WTC11 (cell line): ENCODE measurements at regions not wholly inside any gene's neighbourhood (a gene's known extent, or its start where the extent isn't known, plus 50 kb on each side); places are given as distances from the start of the nearest gene placed in this dataset.

ENCODE experiments used
- ATAC-seq: fragments of 200-7000 bp; cut with Tn5 transposase; 2 replicates; pipeline ENCODE4 v1.10.0; 2021; ENCODE audit warnings: mild to moderate bottlenecking, moderate library complexity
- CTCF ChIA-PET: fragments of 300-600 bp; sonication (Branson Sonifier 250); formaldehyde crosslinking; loops from one replicate; lab custom pipeline; 2021; ENCODE audit warnings: antibody characterized with exemption; lab: Charles Lee
- POLR2A ChIA-PET: fragments of 350-600 bp; sonication (Branson Sonifier 250); formaldehyde crosslinking; loops from one replicate; lab custom pipeline; 2021; ENCODE audit warnings: antibody characterized with exemption; lab: Charles Lee
- DNase-seq: peaks from one replicate; pipeline ENCODE4 v3.0.0; 2021; ENCODE audit warnings: low spot score
- H3K27ac Mint-ChIP-seq: 2 replicates; pipeline ENCODE4 v1.8.0; 2021; ENCODE audit warnings: mixed read lengths
- H3K27me3 Mint-ChIP-seq: 2 replicates; pipeline ENCODE4 v1.8.0; 2021; ENCODE audit warnings: low read depth, mild to moderate bottlenecking, moderate library complexity, mixed read lengths
- H3K36me3 Mint-ChIP-seq: 2 replicates; pipeline ENCODE4 v1.8.0; 2021; ENCODE audit warnings: mixed read lengths
- H3K4me1 Mint-ChIP-seq: 2 replicates; pipeline ENCODE4 v1.8.0; 2022; ENCODE audit warnings: mixed read lengths
- H3K4me3 Mint-ChIP-seq: 2 replicates; pipeline ENCODE4 v1.8.0; 2021; ENCODE audit warnings: mild to moderate bottlenecking, moderate library complexity, mixed read lengths
- H3K9me3 Mint-ChIP-seq: 2 replicates; pipeline ENCODE4 v1.8.0; 2021; ENCODE audit warnings: mixed read lengths
- AR ChIP-seq: fragments of 250-450 bp; sonication (Bioruptor Pico); IDR thresholded peaks from 2 replicates; pipeline ENCODE4 v1.9.0; 2021; ENCODE audit warnings: mild to moderate bottlenecking
- ATF1 ChIP-seq: sonication (generic); formaldehyde crosslinking; IDR thresholded peaks from 2 replicates; pipeline ENCODE4 v1.8.1; 2023; ENCODE audit warnings: mild to moderate bottlenecking, moderate library complexity, missing genetic modification reagents
- ATF3 ChIP-seq: sonication (generic); formaldehyde crosslinking; conservative IDR thresholded peaks from 2 replicates; pipeline ENCODE4 v1.8.1; 2022; ENCODE audit warnings: mild to moderate bottlenecking, missing genetic modification reagents
- CREM ChIP-seq: sonication (generic); formaldehyde crosslinking; IDR thresholded peaks from 2 replicates; pipeline ENCODE4 v1.8.1; 2022; ENCODE audit warnings: mild to moderate bottlenecking, missing genetic modification reagents, moderate library complexity
- E2F5 ChIP-seq: sonication (generic); formaldehyde crosslinking; IDR thresholded peaks from 2 replicates; pipeline ENCODE4 v1.8.1; 2022; ENCODE audit warnings: mild to moderate bottlenecking, moderate library complexity, missing genetic modification reagents
- ELF4 ChIP-seq: sonication (generic); formaldehyde crosslinking; IDR thresholded peaks from 2 replicates; pipeline ENCODE4 v1.8.1; 2022; ENCODE audit warnings: low read depth, mild to moderate bottlenecking, moderate library complexity, missing genetic modification reagents
- ERG ChIP-seq: fragments of 250-450 bp; sonication (Bioruptor Pico); IDR thresholded peaks from 2 replicates; pipeline ENCODE4 v1.8.0; 2021; ENCODE audit warnings: mild to moderate bottlenecking
- ETV6 ChIP-seq: sonication (generic); formaldehyde crosslinking; IDR thresholded peaks from 2 replicates; pipeline ENCODE4 v1.8.1; 2022; ENCODE audit warnings: mild to moderate bottlenecking, missing genetic modification reagents
- HMGXB4 ChIP-seq: sonication (generic); formaldehyde crosslinking; IDR thresholded peaks from 2 replicates; pipeline ENCODE4 v1.8.1; 2023; ENCODE audit warnings: mild to moderate bottlenecking, moderate library complexity, missing genetic modification reagents
- MLX ChIP-seq: sonication (generic); formaldehyde crosslinking; IDR thresholded peaks from 2 replicates; pipeline ENCODE4 v1.8.1; 2023; ENCODE audit warnings: mild to moderate bottlenecking, missing genetic modification reagents, moderate library complexity
- MXD4 ChIP-seq: fragments of 250-450 bp; sonication (Bioruptor Pico); IDR thresholded peaks from 2 replicates; pipeline ENCODE4 v1.8.0; 2021; ENCODE audit warnings: mild to moderate bottlenecking, moderate library complexity, borderline replicate concordance
- NFATC4 ChIP-seq: fragments of 250-450 bp; sonication (Bioruptor Pico); IDR thresholded peaks from 2 replicates; pipeline ENCODE4 v1.9.0; 2021; ENCODE audit warnings: mild to moderate bottlenecking
- NR1H2 ChIP-seq: sonication (generic); formaldehyde crosslinking; IDR thresholded peaks from 2 replicates; pipeline ENCODE4 v1.9.0; 2021; ENCODE audit warnings: mild to moderate bottlenecking, moderate library complexity, missing genetic modification reagents
- NR2C2 ChIP-seq: sonication (generic); formaldehyde crosslinking; IDR thresholded peaks from 2 replicates; pipeline ENCODE4 v1.8.0; 2022; ENCODE audit warnings: mild to moderate bottlenecking, missing genetic modification reagents
- PRRX2 ChIP-seq: fragments of 250-450 bp; sonication (Bioruptor Pico); IDR thresholded peaks from 2 replicates; pipeline ENCODE4 v1.8.0; 2021; ENCODE audit warnings: mild to moderate bottlenecking
- RELA ChIP-seq: sonication (generic); formaldehyde crosslinking; IDR thresholded peaks from 2 replicates; pipeline ENCODE4 v1.8.1; 2022; ENCODE audit warnings: missing genetic modification reagents, mild to moderate bottlenecking, borderline replicate concordance
- SMAD3 ChIP-seq: sonication (generic); formaldehyde crosslinking; IDR thresholded peaks from 2 replicates; pipeline ENCODE4 v1.8.0; 2022; ENCODE audit warnings: missing genetic modification reagents, mild to moderate bottlenecking, borderline replicate concordance
- SOX15 ChIP-seq: fragments of 250-450 bp; sonication (Bioruptor Pico); IDR thresholded peaks from 2 replicates; pipeline ENCODE4 v1.9.0; 2021; ENCODE audit warnings: mild to moderate bottlenecking
- TCF7 ChIP-seq: sonication (generic); formaldehyde crosslinking; IDR thresholded peaks from 2 replicates; pipeline ENCODE4 v1.8.0; 2022; ENCODE audit warnings: mild to moderate bottlenecking, low read depth, missing genetic modification reagents, moderate library complexity
- USF2 ChIP-seq: sonication (generic); formaldehyde crosslinking; IDR thresholded peaks from 2 replicates; pipeline ENCODE4 v1.8.1; 2023; ENCODE audit warnings: mild to moderate bottlenecking, missing genetic modification reagents, moderate library complexity
- ZMAT4 ChIP-seq: fragments of 250-450 bp; sonication (Bioruptor Pico); IDR thresholded peaks from 2 replicates; pipeline ENCODE4 v1.9.0; 2021; ENCODE audit warnings: mild to moderate bottlenecking
- ZNF121 ChIP-seq: sonication (generic); formaldehyde crosslinking; IDR thresholded peaks from 2 replicates; pipeline ENCODE4 v1.8.0; 2023; ENCODE audit warnings: missing genetic modification reagents
- ZNF138 ChIP-seq: sonication (generic); formaldehyde crosslinking; conservative IDR thresholded peaks from 2 replicates; pipeline ENCODE4 v1.8.1; 2022; ENCODE audit warnings: mild to moderate bottlenecking, moderate library complexity, missing genetic modification reagents
- ZNF317 ChIP-seq: sonication (generic); formaldehyde crosslinking; IDR thresholded peaks from 2 replicates; pipeline ENCODE4 v1.8.1; 2023; ENCODE audit warnings: low read depth, mild to moderate bottlenecking, moderate library complexity, missing genetic modification reagents, borderline replicate concordance
- ZNF396 ChIP-seq: fragments of 250-450 bp; sonication (Bioruptor Pico); IDR thresholded peaks from 2 replicates; pipeline ENCODE4 v1.8.0; 2021; ENCODE audit warnings: mild to moderate bottlenecking, moderate library complexity, borderline replicate concordance
- ZNF512 ChIP-seq: sonication (generic); formaldehyde crosslinking; IDR thresholded peaks from 2 replicates; pipeline ENCODE4 v1.8.1; 2022; ENCODE audit warnings: missing genetic modification reagents, borderline replicate concordance

- Mint-ChIP-seq H3K4me1 (no peaks in the 10 kb centered on the region), H3K27me3 (no peaks in the 10 kb centered on the region; the same call in 1 of the 2 replicates), H3K36me3 (no peaks in the 10 kb centered on the region), H3K9me3 (no peaks in the 10 kb centered on the region), H3K4me3 (no peak overlapping the region), H3K27ac (no peak overlapping the region)
- no peak for DNase-seq
- ATAC-seq, result no peak
- POLR2A ChIA-PET, result no interaction called here
- TF ChIP-seq ETV6 (CRISPR knock-in tag) (no peak), ZNF138 (CRISPR knock-in tag) (no peak), ZNF121 (CRISPR knock-in tag) (no peak), E2F5 (CRISPR knock-in tag) (no peak), MXD4 (CRISPR knock-in tag) (no peak), ZMAT4 (CRISPR knock-in tag) (no peak), ERG (CRISPR knock-in tag) (no peak), ZNF512 (no peak), SOX15 (CRISPR knock-in tag) (no peak), AR (no peak), MLX (CRISPR knock-in tag) (no peak), ZNF317 (CRISPR knock-in tag) (no peak), PRRX2 (CRISPR knock-in tag) (no peak), NR1H2 (CRISPR knock-in tag) (no peak), NFATC4 (CRISPR knock-in tag) (no peak), ELF4 (no peak), USF2 (CRISPR knock-in tag) (no peak), ZNF396 (no peak), TCF7 (no peak)
- CTCF ChIA-PET, result no interaction called here
These were observed 136.5 kb upstream of the AGBL1 start for GRCh38 chr15:85943151-85943550.

GRCh38 chr15:85943791-85944190 lies 135.9 kb upstream of the AGBL1 start:
- no peak overlapping the region for H3K27ac Mint-ChIP-seq
- ATAC-seq, result no peak
- no peaks in the 10 kb centered on the region; the same call in 1 of the 2 replicates for H3K27me3 Mint-ChIP-seq
- H3K4me3 Mint-ChIP-seq, result no peak overlapping the region
- H3K9me3 Mint-ChIP-seq, result no peaks in the 10 kb centered on the region
- no peaks in the 10 kb centered on the region for H3K4me1 Mint-ChIP-seq
- DNase-seq, result no peak
- ChIA-PET CTCF (no interaction called here), POLR2A (no interaction called here)
- no peaks in the 10 kb centered on the region for H3K36me3 Mint-ChIP-seq
- TF ChIP-seq ERG (CRISPR knock-in tag) (no peak), MXD4 (CRISPR knock-in tag) (no peak), ATF3 (CRISPR knock-in tag) (no peak), HMGXB4 (CRISPR knock-in tag) (no peak), SMAD3 (CRISPR knock-in tag) (no peak), RELA (CRISPR knock-in tag) (no peak), NR2C2 (CRISPR knock-in tag) (no peak), CREM (no peak), ATF1 (CRISPR knock-in tag) (no peak)
